Left kidney (tissue), 1 donor: ENCODE measurements at regions not wholly inside any gene's neighbourhood (a gene's known extent, or its start where the extent isn't known, plus 50 kb on each side); places are given as distances from the start of the nearest gene placed in this dataset.
"Not testable (repeated sequence)": the region's sequence is repeated elsewhere in the genome, so short reads cannot be mapped to it uniquely, and the experiment has no call there.

Experiments used
- DNase-seq: peaks from one replicate; pipeline ENCODE4 v3.0.0-alpha.2; 2013

GRCh38 chr5:162209005-162209605 lies 141.5 kb downstream of the GABRG2 start:
- peak; percentile 51 for DNase-seq

GRCh38 chr5:162214551-162214950 lies 147.0 kb downstream of the GABRG2 start:
- no peak for DNase-seq

- no peak for DNase-seq
Measured at GRCh38 chr5:162217037-162217436, 149.5 kb downstream of the GABRG2 start.

GRCh38 chr5:162221910-162222309 lies 154.3 kb downstream of the GABRG2 start:
- DNase-seq: no peak

GRCh38 chr5:162227075-162227474 lies 159.5 kb downstream of the GABRG2 start:
- DNase-seq: no peak

GRCh38 chr5:162230348-162230747 lies 162.8 kb downstream of the GABRG2 start:
- DNase-seq: no peak

- no peak for DNase-seq
Measured at GRCh38 chr5:162231522-162231921, 163.9 kb downstream of the GABRG2 start.

GRCh38 chr5:162240734-162241133 lies 173.2 kb downstream of the GABRG2 start:
- no peak for DNase-seq

DNA sequence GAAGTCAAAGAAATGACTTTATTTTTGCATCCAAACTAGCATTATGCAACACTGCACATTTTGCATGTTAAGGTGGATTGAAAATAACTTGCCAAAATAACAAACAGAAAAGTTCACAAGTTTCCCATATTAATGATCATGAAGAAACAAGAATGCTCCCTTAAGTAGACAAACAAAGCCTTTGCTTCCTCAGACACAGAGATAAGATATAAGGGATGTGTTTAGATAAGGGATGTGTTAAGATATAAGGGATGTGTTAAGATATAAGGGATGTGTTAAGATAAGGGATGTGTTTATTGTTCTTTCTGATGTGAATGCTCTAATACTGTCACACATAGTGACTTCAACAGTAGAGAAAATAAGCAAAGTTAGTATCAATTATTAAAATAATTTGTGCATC lies 174.8 kb downstream of the GABRG2 start:
- DNase-seq: no peak

DNA sequence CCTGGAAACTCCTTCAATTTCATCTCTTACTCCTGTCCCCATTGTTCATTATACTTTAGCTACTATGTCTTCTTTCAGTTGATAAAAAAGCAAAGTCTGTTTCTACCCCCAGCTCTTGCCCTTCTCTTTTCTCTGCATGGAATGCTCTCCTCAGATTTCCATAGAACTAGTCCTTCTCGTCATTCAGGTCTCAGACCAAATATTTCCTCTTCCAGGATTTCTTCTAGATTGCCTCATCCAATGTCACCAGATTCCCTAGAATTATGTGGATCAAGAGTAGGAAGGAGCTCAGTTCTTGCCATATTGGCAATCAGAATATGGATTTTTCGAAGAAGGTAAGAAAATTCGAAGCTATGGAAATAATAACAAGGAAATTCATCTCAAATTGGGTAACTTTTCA lies 176.1 kb downstream of the GABRG2 start:
- no peak for DNase-seq

GRCh38 chr5:162248107-162248713 lies 180.6 kb downstream of the GABRG2 start:
- DNase-seq: no peak

DNA sequence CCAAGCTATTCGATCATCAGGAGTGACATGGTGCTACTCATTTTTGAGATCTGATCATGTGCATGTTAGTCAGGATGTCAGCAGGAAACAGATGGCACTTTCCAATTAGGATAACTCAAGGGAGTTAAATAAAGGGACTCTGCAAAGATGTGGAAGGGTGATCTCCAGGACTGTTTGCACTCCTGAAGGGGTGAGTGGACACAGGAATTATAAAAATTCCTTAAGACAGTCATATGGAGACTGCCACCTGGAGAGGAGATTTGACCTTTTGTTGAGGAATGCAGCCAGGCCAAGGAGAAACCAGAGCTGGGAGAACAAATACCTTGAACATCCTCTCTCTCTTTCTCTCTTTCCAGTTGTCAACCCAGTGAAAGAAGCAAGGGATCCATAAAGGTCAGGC lies 189.1 kb downstream of the GABRG2 start:
- no peak for DNase-seq

GRCh38 chr5:162268694-162269481 lies 201.3 kb downstream of the GABRG2 start:
- DNase-seq: no peak

DNA sequence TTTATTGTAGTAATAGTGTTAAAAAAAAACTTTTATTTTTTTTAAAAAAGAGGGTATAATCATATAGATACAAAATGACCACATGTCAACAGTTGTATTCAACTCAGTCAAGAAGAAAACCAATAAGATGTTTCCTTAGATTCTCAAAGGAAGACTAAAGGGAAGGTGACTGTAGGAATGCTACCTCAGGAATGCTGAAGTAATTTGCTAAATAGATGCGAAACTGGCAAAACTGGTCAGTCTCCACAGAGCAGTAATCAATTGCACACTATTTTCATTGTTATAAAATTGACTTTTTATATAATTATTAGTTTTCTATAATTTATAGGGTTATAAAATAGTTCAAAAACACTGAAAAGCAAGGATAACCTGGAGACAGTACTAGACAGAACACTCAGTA lies 204.8 kb downstream of the GABRG2 start:
- no peak for DNase-seq

DNA sequence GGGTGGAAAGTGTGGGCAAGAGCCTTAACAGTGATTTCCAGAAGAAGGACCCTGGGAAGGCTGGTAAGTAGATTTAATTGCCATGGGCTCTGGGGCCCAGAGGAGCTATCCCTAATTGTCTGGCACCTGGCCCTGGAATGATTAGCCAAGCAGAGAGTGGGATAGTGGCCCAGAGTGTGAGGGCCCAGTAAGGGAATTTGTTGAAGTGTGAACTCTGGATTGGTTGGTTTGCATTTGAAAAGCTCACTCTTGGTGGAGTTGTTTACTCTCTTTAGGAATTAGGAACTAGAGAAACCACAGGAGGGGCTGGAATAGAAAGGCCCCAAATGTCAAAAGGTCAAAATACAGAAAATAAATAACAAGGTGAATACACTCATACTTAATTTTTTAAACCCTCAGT lies 207.1 kb downstream of the GABRG2 start:
- DNase-seq: no peak

DNA sequence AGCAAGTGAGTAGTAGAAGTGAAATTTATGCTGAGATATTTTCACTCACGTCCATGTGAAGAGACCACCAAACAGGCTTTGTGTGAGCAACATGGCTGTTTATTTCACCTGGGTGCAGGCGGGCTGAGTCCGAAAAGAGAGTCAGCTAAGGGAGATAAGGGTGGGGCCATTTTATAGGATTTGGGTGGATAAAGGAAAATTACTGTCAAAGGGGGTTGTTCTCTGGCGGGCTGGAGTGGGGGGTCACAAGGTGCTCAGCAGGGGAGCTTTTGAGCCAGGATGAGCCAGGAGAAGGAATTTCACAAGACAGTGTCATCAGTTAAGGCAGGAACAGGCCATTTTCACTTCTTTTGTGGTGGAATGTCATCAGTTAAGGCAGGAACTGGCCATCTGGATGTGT lies 207.8 kb downstream of the GABRG2 start:
- not testable (repeated sequence) for DNase-seq

GRCh38 chr5:162282191-162282590 lies 214.6 kb downstream of the GABRG2 start:
- no peak for DNase-seq

GRCh38 chr5:162283609-162284008 lies 216.0 kb downstream of the GABRG2 start:
- no peak for DNase-seq

DNA sequence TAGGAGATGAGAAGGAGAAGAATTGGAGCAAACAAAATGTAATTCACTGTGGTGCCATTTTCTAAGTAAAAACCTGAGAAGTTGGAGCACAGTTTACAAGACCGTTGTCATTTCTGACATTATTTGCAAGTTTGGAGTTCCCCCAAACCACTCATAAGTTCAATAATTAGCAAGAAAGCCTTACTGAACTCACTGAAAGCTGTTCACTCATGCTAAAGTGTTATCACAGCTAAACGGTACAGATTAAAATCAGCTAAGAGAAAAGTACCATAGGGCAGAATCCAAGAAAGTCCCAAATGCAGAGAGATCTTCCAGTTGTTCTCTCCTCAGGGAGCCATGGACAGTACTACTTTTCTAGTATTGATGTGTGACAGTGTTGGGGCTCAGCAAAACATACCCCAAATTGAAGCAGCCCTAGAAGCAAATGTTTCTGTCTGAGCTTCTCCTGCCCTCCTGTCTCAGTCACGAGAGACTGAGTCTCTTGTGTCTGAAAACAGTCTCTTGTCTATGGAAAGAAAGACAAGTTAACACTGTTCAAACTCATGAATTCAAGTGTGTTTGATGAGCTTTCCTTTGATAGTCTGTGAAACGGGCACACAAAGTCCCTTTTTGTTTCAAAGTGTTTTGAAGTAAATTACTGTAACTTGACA lies 221.2 kb downstream of the GABRG2 start:
- DNase-seq: no peak

GRCh38 chr5:162289489-162289888 lies 221.9 kb downstream of the GABRG2 start:
- DNase-seq: no peak

DNA sequence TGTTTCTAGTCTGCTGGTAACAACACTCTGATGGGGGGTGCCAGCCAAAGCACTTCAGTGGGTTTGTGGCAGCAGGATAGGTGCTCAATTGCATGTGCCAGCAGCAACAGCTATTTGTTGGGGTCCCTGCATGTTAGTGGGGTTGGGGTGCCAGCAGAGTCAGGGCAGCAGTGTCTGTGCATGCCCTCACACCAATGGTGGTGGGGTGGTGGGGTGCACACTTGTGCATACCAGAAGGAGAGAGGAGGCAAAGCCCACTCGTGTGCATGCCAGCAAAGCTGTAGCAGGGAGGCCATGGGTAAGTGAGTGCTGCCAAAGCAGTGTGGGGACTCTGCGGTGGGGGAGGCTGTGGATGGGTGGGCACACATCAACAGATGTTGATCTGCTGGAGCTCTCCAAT lies 232.2 kb downstream of the GABRG2 start:
- no peak for DNase-seq

- DNase-seq: no peak
Measured at GRCh38 chr5:162301356-162301755, 233.8 kb downstream of the GABRG2 start.

DNA sequence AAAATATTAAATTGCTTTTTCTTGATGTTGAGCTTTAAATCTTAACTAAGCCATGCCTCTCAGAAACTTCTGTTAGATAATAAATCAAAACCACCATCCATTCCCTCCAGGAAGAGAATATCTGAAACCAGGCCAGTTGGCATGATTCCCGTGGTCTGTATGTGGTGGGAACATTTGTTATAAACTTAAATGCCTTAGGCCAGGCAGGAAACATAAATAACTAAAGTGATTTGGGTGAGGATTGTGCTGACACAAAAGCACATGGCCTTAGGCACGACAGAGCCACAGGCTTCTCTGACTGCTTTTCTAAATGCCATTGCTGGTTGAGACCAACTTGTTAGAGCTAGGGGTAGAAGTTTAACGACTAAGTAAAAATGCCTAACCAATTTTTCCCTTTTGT lies 255.9 kb downstream of the GABRG2 start:
- DNase-seq: peak; percentile 25
